Loucy (cell line): ENCODE measurements at regions not wholly inside any gene's neighbourhood (a gene's known extent, or its start where the extent isn't known, plus 50 kb on each side); places are given as distances from the start of the nearest gene placed in this dataset.
"Not testable (repeated sequence)": the region's sequence is repeated elsewhere in the genome, so short reads cannot be mapped to it uniquely, and the experiment has no call there.

Source experiments
- H2AFZ ChIP-seq: fragments of 200-600 bp; sonication (generic); 2 replicates; pipeline ENCODE4 v1.6.0; 2016; ENCODE audit warnings: antibody characterized with exemption, mild to moderate bottlenecking, low read length, moderate library complexity
- H3F3A ChIP-seq: fragments of 200-600 bp; 2 replicates; pipeline ENCODE4 v1.6.0; 2016; ENCODE audit warnings: antibody characterized with exemption, low read depth, mild to moderate bottlenecking
- H3K27me3 ChIP-seq: fragments of 200-600 bp; sonication (generic); 2 replicates; pipeline ENCODE4 v1.6.1; 2014; ENCODE audit warnings: low read length, mild to moderate bottlenecking; ENCODE audit not compliant: insufficient read depth, poor library complexity, severe bottlenecking
- H3K36me3 ChIP-seq: fragments of 200-600 bp; sonication (generic); 2 replicates; pipeline ENCODE4 v1.6.1; 2016; ENCODE audit warnings: low read length; ENCODE audit not compliant: insufficient read depth
- H3K4me1 ChIP-seq: fragments of 200-600 bp; sonication (generic); 2 replicates; pipeline ENCODE4 v1.5.1; 2014; ENCODE audit warnings: low read length, mild to moderate bottlenecking; ENCODE audit not compliant: insufficient read depth, poor library complexity, severe bottlenecking
- H3K4me2 ChIP-seq: fragments of 200-600 bp; sonication (generic); 2 replicates; pipeline ENCODE4 v1.6.0; 2014; ENCODE audit warnings: antibody characterized with exemption, low read length, low read depth, mild to moderate bottlenecking; ENCODE audit not compliant: poor library complexity, severe bottlenecking
- H3K4me3 ChIP-seq: fragments of 200-600 bp; sonication (generic); 2 replicates; pipeline ENCODE4 v1.5.1; 2014; ENCODE audit warnings: low read length, mild to moderate bottlenecking, mixed read lengths; ENCODE audit not compliant: poor library complexity, severe bottlenecking
- H3K79me2 ChIP-seq: fragments of 200-600 bp; sonication (generic); 2 replicates; pipeline ENCODE4 v1.6.1; 2014; ENCODE audit warnings: low read length; ENCODE audit not compliant: insufficient read depth
- H3K9ac ChIP-seq: fragments of 200-600 bp; sonication (generic); 2 replicates; pipeline ENCODE4 v1.6.0; 2014; ENCODE audit warnings: mild to moderate bottlenecking, low read depth, low read length, moderate library complexity; ENCODE audit not compliant: poor library complexity, severe bottlenecking
- H3K9me2 ChIP-seq: fragments of 200-600 bp; sonication (generic); replicated peaks from 2 replicates; pipeline ENCODE4 v1.6.1; 2016; ENCODE audit warnings: low read depth, low read length, mixed read lengths
- H3K9me3 ChIP-seq: fragments of 200-600 bp; sonication (generic); 2 replicates; pipeline ENCODE4 v1.6.1; 2014; ENCODE audit warnings: mild to moderate bottlenecking, antibody characterized with exemption, low read length, low read depth; ENCODE audit not compliant: insufficient read depth
- H4K20me1 ChIP-seq: fragments of 200-600 bp; sonication (generic); 2 replicates; pipeline ENCODE4 v1.6.0; 2014; ENCODE audit warnings: antibody characterized with exemption, low read length, mild to moderate bottlenecking; ENCODE audit not compliant: insufficient read depth, poor library complexity, severe bottlenecking
- CTCF ChIP-seq: fragments of 200-600 bp; sonication (generic); conservative IDR thresholded peaks from 2 replicates; pipeline ENCODE4 v1.5.1; 2014; ENCODE audit warnings: mild to moderate bottlenecking, antibody characterized with exemption, low read length
- EZH2phosphoT487 ChIP-seq: fragments of 200-600 bp; IDR thresholded peaks from 2 replicates; pipeline ENCODE4 v1.6.1; 2018; ENCODE audit warnings: antibody characterized with exemption, mild to moderate bottlenecking, moderate library complexity, borderline replicate concordance

DNA sequence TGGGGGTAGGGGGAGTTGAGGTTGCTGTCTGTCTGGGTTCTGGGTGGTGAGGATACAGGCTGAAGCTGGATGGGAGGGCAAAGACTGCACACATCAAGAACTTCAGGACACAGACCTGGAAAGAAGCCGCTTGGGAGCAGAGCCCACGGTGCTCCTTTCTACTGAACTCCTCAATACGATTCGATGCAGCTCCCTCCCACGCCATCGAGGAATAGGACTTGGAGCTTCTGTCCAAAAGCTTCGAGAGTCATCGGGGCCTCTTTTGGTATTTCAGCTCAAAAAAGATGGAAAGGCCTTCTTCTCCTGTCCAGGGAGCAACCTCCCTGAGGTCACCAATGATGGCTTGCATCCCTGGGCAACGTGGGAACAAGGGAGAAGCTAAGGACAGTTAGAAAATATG, 407.1 kb upstream of the MGMT start:
- peaks cover 37% of the 10 kb centered on the region for H3K4me1 ChIP-seq
- H3K4me2 ChIP-seq = no peak overlapping the region
- no peak for TF ChIP-seq EZH2phosphoT487
- TF ChIP-seq CTCF = no peak
- H3K36me3 ChIP-seq = no peaks in the 10 kb centered on the region
- H2AFZ ChIP-seq = no peak overlapping the region
- H4K20me1 ChIP-seq = no peaks in the 10 kb centered on the region
- no peaks in the 10 kb centered on the region for H3F3A ChIP-seq
- H3K9me2 ChIP-seq = no peaks in the 10 kb centered on the region
- no peaks in the 10 kb centered on the region for H3K27me3 ChIP-seq
- H3K9me3 ChIP-seq = no peaks in the 10 kb centered on the region
- no peak overlapping the region for H3K9ac ChIP-seq
- H3K79me2 ChIP-seq = no peaks in the 10 kb centered on the region
- no peak overlapping the region for H3K4me3 ChIP-seq

DNA sequence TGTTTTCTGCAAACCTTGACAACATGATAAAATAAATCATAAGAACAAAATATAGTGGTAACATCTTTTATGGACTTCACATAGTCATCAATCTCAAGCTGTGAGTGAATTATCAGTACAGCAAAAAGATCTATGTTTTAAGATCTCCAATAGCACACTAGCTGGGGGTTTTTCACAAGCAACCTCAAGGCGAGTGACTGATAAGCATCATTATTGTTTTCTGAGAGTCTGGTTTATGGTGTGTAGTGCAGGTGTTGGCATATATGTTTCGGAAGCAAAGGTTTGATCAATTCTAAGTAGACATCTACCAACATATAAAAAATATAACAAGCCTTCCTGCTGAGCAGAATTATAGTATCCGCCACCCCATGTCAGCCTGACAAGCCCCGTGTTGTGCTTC, 403.8 kb upstream of the MGMT start:
- no peaks in the 10 kb centered on the region for H3K36me3 ChIP-seq
- H3K9me2 ChIP-seq = no peaks in the 10 kb centered on the region
- no peaks in the 10 kb centered on the region for H3F3A ChIP-seq
- no peak overlapping the region for H3K9ac ChIP-seq
- no peak overlapping the region for H3K4me2 ChIP-seq
- H2AFZ ChIP-seq = no peak overlapping the region
- H3K9me3 ChIP-seq = no peaks in the 10 kb centered on the region
- no peaks in the 10 kb centered on the region for H3K27me3 ChIP-seq
- no peak for TF ChIP-seq CTCF
- no peak overlapping the region for H3K4me3 ChIP-seq
- H3K79me2 ChIP-seq = no peaks in the 10 kb centered on the region
- peaks cover 18% of the 10 kb centered on the region for H3K4me1 ChIP-seq
- H4K20me1 ChIP-seq = no peaks in the 10 kb centered on the region

- no peaks in the 10 kb centered on the region for H3F3A ChIP-seq
- H3K4me3 ChIP-seq = no peak overlapping the region
- H3K4me1 ChIP-seq = peaks cover 11% of the 10 kb centered on the region
- TF ChIP-seq EZH2phosphoT487 (no peak), CTCF (no peak)
- H4K20me1 ChIP-seq = no peaks in the 10 kb centered on the region
- no peak overlapping the region for H3K9ac ChIP-seq
- no peaks in the 10 kb centered on the region for H3K36me3 ChIP-seq
- no peak overlapping the region for H2AFZ ChIP-seq
- no peak overlapping the region for H3K4me2 ChIP-seq
- H3K9me3 ChIP-seq = no peaks in the 10 kb centered on the region
- H3K27me3 ChIP-seq = no peaks in the 10 kb centered on the region
- no peaks in the 10 kb centered on the region for H3K9me2 ChIP-seq
- H3K79me2 ChIP-seq = no peaks in the 10 kb centered on the region
Measured at GRCh38 chr10:129063877-129064276, 403.2 kb upstream of the MGMT start.

DNA sequence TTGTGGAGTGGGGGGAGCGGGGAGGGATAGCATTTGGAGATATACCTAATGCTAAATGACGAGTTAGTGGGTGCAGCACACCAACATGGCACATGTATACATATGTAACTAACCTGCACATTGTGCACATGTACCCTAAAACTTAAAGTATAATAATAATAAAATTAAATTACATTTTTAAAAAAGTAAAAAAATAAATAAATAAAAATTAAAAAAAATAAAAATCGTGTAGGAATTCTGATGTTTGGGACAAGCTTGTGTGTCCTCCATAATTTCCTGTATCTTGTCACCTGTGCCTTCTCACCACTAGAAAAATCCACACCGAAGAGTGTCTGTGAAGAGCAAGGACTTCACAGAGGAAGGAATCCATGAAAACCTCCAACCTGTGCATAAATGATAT, 400.5 kb upstream of the MGMT start:
- H3K4me3 ChIP-seq, H3K9me2 ChIP-seq, H3F3A ChIP-seq, H3K9me3 ChIP-seq, H2AFZ ChIP-seq, H3K4me1 ChIP-seq, H4K20me1 ChIP-seq, H3K36me3 ChIP-seq, H3K79me2 ChIP-seq, H3K27me3 ChIP-seq, H3K4me2 ChIP-seq, H3K9ac ChIP-seq: not testable (repeated sequence)

- peaks cover 11% of the 10 kb centered on the region for H3K4me1 ChIP-seq
- not testable (repeated sequence) for H3K9ac ChIP-seq, H3F3A ChIP-seq, H3K36me3 ChIP-seq, H3K4me3 ChIP-seq, H3K4me2 ChIP-seq, H4K20me1 ChIP-seq, H3K79me2 ChIP-seq, H2AFZ ChIP-seq, H3K27me3 ChIP-seq, H3K9me3 ChIP-seq, H3K9me2 ChIP-seq
Measured at GRCh38 chr10:129071411-129071810, 395.6 kb upstream of the MGMT start.
